Vagina (tissue), 2 donors: ENCODE measurements at regions not wholly inside any gene's neighbourhood (a gene's known extent, or its start where the extent isn't known, plus 50 kb on each side); places are given as distances from the start of the nearest gene placed in this dataset.

Experiments
- DNase-seq, 2 donors: peaks; one replicate each; pipeline ENCODE4 v3.0.0-alpha.2; 2017; ENCODE audit errors: extremely low spot score in 2 of 2
- H3K27ac ChIP-seq: fragments of 200-600 bp; sonication (generic); one replicate; pipeline ENCODE4 v1.5.1; 2019
- H3K27me3 ChIP-seq: fragments of 200-600 bp; sonication (generic); one replicate; pipeline ENCODE4 v1.5.1; 2019
- H3K36me3 ChIP-seq, 2 donors: fragments of 200-600 bp; sonication (generic); one replicate each; pipeline ENCODE4 v1.5.1; 2017 to 2019
- H3K4me1 ChIP-seq: fragments of 200-600 bp; sonication (generic); one replicate; pipeline ENCODE4 v1.5.1; 2019
- H3K4me3 ChIP-seq, 2 donors: fragments of 200-600 bp; sonication (generic); 1 replicate in 1 of 2; 2 replicates in 1 of 2; pipeline ENCODE4 v1.5.1; 2016 to 2019
- H3K9me3 ChIP-seq: fragments of 200-600 bp; sonication (generic); one replicate; pipeline ENCODE4 v1.5.1; 2019
- CTCF ChIP-seq, 3 experiments: fragments of 450-650 bp in 2 of 3; fragments of 200-600 bp in 1 of 3; sonication (generic) in 1 of 3; IDR thresholded peaks; one replicate each; pipeline ENCODE4 v1.5.1; 2017 to 2019; ENCODE audit warnings: antibody characterized with exemption in 3 of 3, mild to moderate bottlenecking in 2 of 3, moderate library complexity in 2 of 3
- POLR2A ChIP-seq, 2 donors: fragments of 450-650 bp; IDR thresholded peaks; one replicate each; pipeline ENCODE4 v1.6.1; 2017; ENCODE audit warnings: antibody characterized with exemption in 2 of 2, mild to moderate bottlenecking in 2 of 2, moderate library complexity in 2 of 2
- POLR2AphosphoS5 ChIP-seq, 2 donors: sonication (generic); formaldehyde crosslinking; IDR thresholded peaks; one replicate each; pipeline ENCODE4 v1.9.0; 2017; ENCODE audit warnings: antibody characterized with exemption in 2 of 2, mild to moderate bottlenecking in 2 of 2, low read depth in 1 of 2; ENCODE audit not compliant: insufficient read depth in 1 of 2
- intact Hi-C: fragments of 100-400 bp; cut with DNase I; formaldehyde crosslinking; loops from one replicate; pipeline ENCODE4 v1.15.1; 2023

DNA sequence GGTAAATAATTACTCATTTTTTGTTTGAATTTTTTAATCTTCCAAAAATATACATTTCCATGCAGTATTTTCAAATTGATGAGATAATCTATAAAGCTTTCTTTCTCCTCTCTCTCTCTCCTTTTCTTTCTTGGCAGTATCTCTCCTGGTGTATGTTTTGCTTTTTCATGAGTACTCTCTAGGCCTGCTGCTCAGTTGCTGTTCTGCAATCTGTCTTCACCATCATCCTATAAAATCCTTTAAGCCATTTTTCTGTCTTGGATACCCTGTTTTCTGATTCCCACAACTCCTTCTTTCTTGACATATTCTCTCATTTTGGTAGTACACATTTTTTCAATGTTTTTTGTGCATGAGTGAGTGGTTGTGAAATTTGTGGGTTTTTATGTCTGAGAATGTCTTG, 1558.1 kb upstream of the LRRTM3 start:
- intact Hi-C loops, result no loop called here
- H3K36me3 ChIP-seq, result no peaks in the 10 kb centered on the region

GRCh38 chr10:65375528-65375927, 1550.3 kb upstream of the LRRTM3 start:
- Histone ChIP-seq H3K27ac (no peak overlapping the region), H3K4me1 (no peaks in the 10 kb centered on the region), H3K36me3 (no peaks in the 10 kb centered on the region), H3K9me3 (no peaks in the 10 kb centered on the region), H3K4me3 (no peak overlapping the region), H3K27me3 (no peaks in the 10 kb centered on the region)
- DNase-seq, result no peak
- no peak for TF ChIP-seq CTCF (IDR thresholded peaks at IDR 0.05)
- TF ChIP-seq POLR2AphosphoS5 (IDR thresholded peaks at IDR 0.05; ENCODE audit: insufficient read depth in 1 of 2, low read depth in 1 of 2), result no peak
- intact Hi-C loops, result no loop called here

More for the DNA sequence above, 1558.1 kb upstream of the LRRTM3 start:
- no peak for TF ChIP-seq CTCF (IDR thresholded peaks at IDR 0.05)
- TF ChIP-seq POLR2AphosphoS5 (IDR thresholded peaks at IDR 0.05; ENCODE audit: insufficient read depth in 1 of 2, low read depth in 1 of 2), result no peak
- no peak for TF ChIP-seq POLR2A (IDR thresholded peaks at IDR 0.05)
- Histone ChIP-seq H3K4me1 (no peaks in the 10 kb centered on the region), H3K27me3 (no peaks in the 10 kb centered on the region), H3K9me3 (no peaks in the 10 kb centered on the region), H3K4me3 (no peak overlapping the region), H3K27ac (no peak overlapping the region)
- no peak for DNase-seq

- TF ChIP-seq POLR2A (IDR thresholded peaks at IDR 0.05) (no peak), POLR2AphosphoS5 (IDR thresholded peaks at IDR 0.05; ENCODE audit: insufficient read depth in 1 of 2, low read depth in 1 of 2) (no peak), CTCF (IDR thresholded peaks at IDR 0.05) (no peak)
- no peak for DNase-seq
- Histone ChIP-seq H3K27ac (no peak overlapping the region), H3K27me3 (no peaks in the 10 kb centered on the region), H3K9me3 (no peaks in the 10 kb centered on the region), H3K4me3 (no peak overlapping the region), H3K4me1 (no peaks in the 10 kb centered on the region), H3K36me3 (no peaks in the 10 kb centered on the region)
- intact Hi-C loops, result no loop called here
Observed at GRCh38 chr10:65377687-65378086, 1548.1 kb upstream of the LRRTM3 start.

- Histone ChIP-seq H3K4me3 (no peak overlapping the region), H3K4me1 (no peaks in the 10 kb centered on the region), H3K9me3 (no peaks in the 10 kb centered on the region), H3K27ac (no peak overlapping the region), H3K27me3 (no peaks in the 10 kb centered on the region), H3K36me3 (no peaks in the 10 kb centered on the region)
- intact Hi-C loops, result no loop called here
- TF ChIP-seq CTCF (IDR thresholded peaks at IDR 0.05), result no peak
- no peak for TF ChIP-seq POLR2A (IDR thresholded peaks at IDR 0.05)
- no peak for TF ChIP-seq POLR2AphosphoS5 (IDR thresholded peaks at IDR 0.05; ENCODE audit: insufficient read depth in 1 of 2, low read depth in 1 of 2)
- DNase-seq, result no peak
Observed at GRCh38 chr10:65394502-65395297, 1531.1 kb upstream of the LRRTM3 start.

- intact Hi-C loops, result no loop called here
- H3K27ac ChIP-seq, result no peak overlapping the region
- H3K4me1 ChIP-seq, result no peaks in the 10 kb centered on the region
- no peaks in the 10 kb centered on the region for H3K36me3 ChIP-seq
- H3K4me3 ChIP-seq, result no peak overlapping the region
- no peak for DNase-seq
- TF ChIP-seq POLR2AphosphoS5 (IDR thresholded peaks at IDR 0.05; ENCODE audit: insufficient read depth in 1 of 2, low read depth in 1 of 2), result no peak
- no peak for TF ChIP-seq POLR2A (IDR thresholded peaks at IDR 0.05)
- no peak for TF ChIP-seq CTCF (IDR thresholded peaks at IDR 0.05)
- no peaks in the 10 kb centered on the region for H3K9me3 ChIP-seq
- no peaks in the 10 kb centered on the region for H3K27me3 ChIP-seq
Observed at GRCh38 chr10:65395631-65396030, 1530.2 kb upstream of the LRRTM3 start.
